AG09319 (cell line): ENCODE measurements at regions not wholly inside any gene's neighbourhood (a gene's known extent, or its start where the extent isn't known, plus 50 kb on each side); places are given as distances from the start of the nearest gene placed in this dataset.

Experiments
- DNase-seq: peaks from one replicate; pipeline ENCODE4 v3.0.0-alpha.2; 2010; ENCODE audit warnings: low read depth; ENCODE audit errors: extremely low read depth
- TF ChIP-seq, protein P1 (sequence below): IDR thresholded peaks from 2 replicates; pipeline ENCODE4 v1.5.1; 2011; ENCODE audit warnings: low read depth, mild to moderate bottlenecking, inconsistent platforms, low read length, moderate library complexity

GRCh38 chr4:127151941-127152340, 480.8 kb upstream of the INTU start:
- no peak for DNase-seq
- TF ChIP-seq, protein P1, sequence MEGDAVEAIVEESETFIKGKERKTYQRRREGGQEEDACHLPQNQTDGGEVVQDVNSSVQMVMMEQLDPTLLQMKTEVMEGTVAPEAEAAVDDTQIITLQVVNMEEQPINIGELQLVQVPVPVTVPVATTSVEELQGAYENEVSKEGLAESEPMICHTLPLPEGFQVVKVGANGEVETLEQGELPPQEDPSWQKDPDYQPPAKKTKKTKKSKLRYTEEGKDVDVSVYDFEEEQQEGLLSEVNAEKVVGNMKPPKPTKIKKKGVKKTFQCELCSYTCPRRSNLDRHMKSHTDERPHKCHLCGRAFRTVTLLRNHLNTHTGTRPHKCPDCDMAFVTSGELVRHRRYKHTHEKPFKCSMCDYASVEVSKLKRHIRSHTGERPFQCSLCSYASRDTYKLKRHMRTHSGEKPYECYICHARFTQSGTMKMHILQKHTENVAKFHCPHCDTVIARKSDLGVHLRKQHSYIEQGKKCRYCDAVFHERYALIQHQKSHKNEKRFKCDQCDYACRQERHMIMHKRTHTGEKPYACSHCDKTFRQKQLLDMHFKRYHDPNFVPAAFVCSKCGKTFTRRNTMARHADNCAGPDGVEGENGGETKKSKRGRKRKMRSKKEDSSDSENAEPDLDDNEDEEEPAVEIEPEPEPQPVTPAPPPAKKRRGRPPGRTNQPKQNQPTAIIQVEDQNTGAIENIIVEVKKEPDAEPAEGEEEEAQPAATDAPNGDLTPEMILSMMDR = no peak

GRCh38 chr4:127155116-127155515, 477.6 kb upstream of the INTU start:
- DNase-seq = no peak
- TF ChIP-seq, protein P1 = no peak

DNA sequence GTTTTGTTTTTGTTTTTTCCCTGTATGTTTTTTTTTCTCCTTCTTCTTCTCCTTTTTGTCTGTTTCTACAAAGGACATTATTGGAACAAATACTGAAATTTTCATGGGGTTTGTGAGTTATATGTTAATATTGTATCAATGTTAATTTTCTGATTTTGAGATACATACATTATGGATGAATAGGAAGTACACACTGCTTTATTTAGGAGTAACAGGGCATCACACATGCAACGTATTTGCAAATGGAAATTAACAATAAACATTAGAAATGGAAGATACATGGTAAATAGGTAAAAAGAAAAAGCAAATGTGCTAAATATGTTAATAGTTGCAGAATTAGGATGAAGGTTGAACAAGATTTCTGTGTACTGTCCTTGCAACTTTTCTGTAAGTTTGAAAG, 477.2 kb upstream of the INTU start:
- TF ChIP-seq, protein P1 = no peak
- DNase-seq = no peak

- TF ChIP-seq, protein P1 = no peak
- DNase-seq = peak; percentile 81
These were observed 470.0 kb upstream of the INTU start for GRCh38 chr4:127162741-127163140.

DNA sequence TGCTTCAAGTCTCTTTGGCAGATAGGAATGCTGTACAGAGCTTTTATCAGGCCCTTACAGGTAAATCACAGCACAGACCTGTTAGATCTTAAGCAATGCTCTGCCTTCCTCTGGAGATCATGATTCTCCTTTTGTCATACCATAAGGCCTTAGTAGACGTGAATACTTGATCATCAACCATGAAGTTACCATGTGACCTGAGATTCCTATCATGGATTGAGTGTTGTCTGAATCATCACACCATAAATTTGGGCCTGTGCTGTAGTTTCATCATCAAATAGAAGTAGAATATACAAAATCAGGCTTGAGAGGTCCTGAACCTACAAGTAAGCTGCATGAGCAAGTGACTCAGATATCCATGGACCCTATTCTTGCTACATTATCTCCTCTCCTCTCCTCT, 466.8 kb upstream of the INTU start:
- TF ChIP-seq, protein P1 = no peak
- no peak for DNase-seq

DNA sequence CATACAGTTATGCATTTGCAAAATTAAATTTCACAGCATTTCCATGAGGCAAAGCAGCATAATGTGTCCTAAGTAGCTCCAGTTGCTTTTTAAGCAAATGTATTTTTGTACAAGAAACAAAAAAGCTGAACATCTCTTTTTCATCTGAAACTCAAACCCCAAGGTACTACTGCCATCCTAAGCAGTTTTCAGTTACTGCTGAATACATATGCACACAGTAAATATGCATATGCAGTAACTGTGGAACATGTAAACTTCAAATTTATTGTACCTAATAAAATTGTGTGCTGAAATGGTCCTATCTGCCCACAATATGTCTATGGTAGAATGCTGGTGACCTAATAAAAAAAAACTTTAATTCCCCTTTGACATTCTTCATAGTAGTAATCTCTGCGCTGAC, 458.6 kb upstream of the INTU start:
- TF ChIP-seq, protein P1 = no peak
- no peak for DNase-seq

DNA sequence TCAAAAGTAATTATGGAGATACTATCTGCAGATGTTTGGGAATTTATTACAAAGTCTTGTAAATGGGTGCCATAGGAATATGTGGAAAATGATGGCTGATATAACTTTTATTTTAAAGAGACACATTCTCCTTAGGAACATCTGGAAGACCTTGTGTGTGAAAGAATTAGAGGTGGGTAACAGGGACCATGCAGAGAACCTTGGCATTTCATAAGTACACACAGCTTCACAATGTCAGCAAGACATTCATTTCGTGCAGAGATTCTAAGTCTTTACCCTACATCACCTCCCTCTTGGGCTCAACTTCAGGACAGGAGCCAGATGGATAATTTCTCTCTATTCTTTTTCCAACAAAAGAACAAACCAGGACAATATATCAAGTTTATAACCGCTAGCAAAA, 458.1 kb upstream of the INTU start:
- no peak for DNase-seq
- TF ChIP-seq, protein P1 = no peak
